Activated naive CD4-positive, alpha-beta T cell treated with anti-CD3 and anti-CD28 coated beads, Interleukin-2, amount 50 U/mL, for 72 hours (primary cell): ENCODE measurements at regions not wholly inside any gene's neighbourhood (a gene's known extent, or its start where the extent isn't known, plus 50 kb on each side); places are given as distances from the start of the nearest gene placed in this dataset.
"Not testable (repeated sequence)": the region's sequence is repeated elsewhere in the genome, so short reads cannot be mapped to it uniquely, and the experiment has no call there.

Experiments used
- ATAC-seq, 2 donors: fragments of 150-1000 bp; cut with Tn5 transposase; 2 replicates each; pipeline ENCODE4 v1.10.0; 2021; ENCODE audit warnings: mild to moderate bottlenecking in 2 of 2, moderate library complexity in 2 of 2
- DNase-seq, 2 donors: peaks; one replicate each; pipeline ENCODE4 v3.0.0; 2021 to 2022; ENCODE audit warnings: low spot score in 2 of 2
- H3K27ac Mint-ChIP-seq, 2 donors: one replicate each; pipeline ENCODE4 v1.8.0; 2022; ENCODE audit warnings: mild to moderate bottlenecking in 2 of 2, mixed read lengths in 2 of 2
- H3K36me3 Mint-ChIP-seq, 2 donors: one replicate each; pipeline ENCODE4 v1.8.0; 2022; ENCODE audit warnings: mixed read lengths in 2 of 2
- H3K9me3 Mint-ChIP-seq, 2 donors: one replicate each; pipeline ENCODE4 v1.8.0; 2022; ENCODE audit warnings: mixed read lengths in 2 of 2

GRCh38 chr4:18105030-18106011 lies 83.8 kb upstream of the LCORL start:
- no peak for DNase-seq
- ATAC-seq, result no peak
- no peaks in the 10 kb centered on the region for H3K9me3 Mint-ChIP-seq
- no peaks in the 10 kb centered on the region for H3K36me3 Mint-ChIP-seq
- H3K27ac Mint-ChIP-seq, result no peak overlapping the region

- no peak for DNase-seq
- no peak overlapping the region for H3K27ac Mint-ChIP-seq
These were observed 82.5 kb upstream of the LCORL start for GRCh38 chr4:18103876-18104605.

GRCh38 chr4:18100657-18101056 lies 79.1 kb upstream of the LCORL start:
- ATAC-seq (no peak), DNase-seq (no peak)
- no peaks in the 10 kb centered on the region for H3K36me3 Mint-ChIP-seq
- no peak overlapping the region for H3K27ac Mint-ChIP-seq
- no peaks in the 10 kb centered on the region for H3K9me3 Mint-ChIP-seq

More at GRCh38 chr4:18103876-18104605, 82.5 kb upstream of the LCORL start:
- no peaks in the 10 kb centered on the region for H3K36me3 Mint-ChIP-seq
- no peaks in the 10 kb centered on the region for H3K9me3 Mint-ChIP-seq
- no peak for ATAC-seq

GRCh38 chr4:18090447-18090846 lies 68.9 kb upstream of the LCORL start:
- H3K36me3 Mint-ChIP-seq, result peaks cover 0 to 20% of the 10 kb centered on the region in 2 donors
- H3K27ac Mint-ChIP-seq, DNase-seq, H3K9me3 Mint-ChIP-seq, ATAC-seq: not testable (repeated sequence)

GRCh38 chr4:18082236-18082635 lies 60.7 kb upstream of the LCORL start:
- no peak for ATAC-seq
- DNase-seq, result no peak
- peaks cover 0 to 16% of the 10 kb centered on the region in 2 donors for H3K36me3 Mint-ChIP-seq
- H3K9me3 Mint-ChIP-seq, result peaks cover 3 to 5% of the 10 kb centered on the region in 2 donors
- H3K27ac Mint-ChIP-seq, result no peak overlapping the region

GRCh38 chr4:18081708-18082107 lies 60.2 kb upstream of the LCORL start:
- ATAC-seq (no peak), DNase-seq (no peak)
- Mint-ChIP-seq H3K9me3 (peaks cover 3 to 5% of the 10 kb centered on the region in 2 donors), H3K36me3 (peaks cover 0 to 11% of the 10 kb centered on the region in 2 donors), H3K27ac (no peak overlapping the region)

GRCh38 chr4:18077808-18078207 lies 56.3 kb upstream of the LCORL start:
- Mint-ChIP-seq H3K9me3 (peaks cover 14 to 15% of the 10 kb centered on the region in 2 donors), H3K36me3 (peaks cover 6 to 17% of the 10 kb centered on the region in 2 donors), H3K27ac (no peak overlapping the region)
- ATAC-seq, result no peak
- no peak for DNase-seq

GRCh38 chr4:18075823-18076433 lies 54.4 kb upstream of the LCORL start:
- H3K9me3 Mint-ChIP-seq, result peaks cover 14 to 15% of the 10 kb centered on the region in 2 donors

GRCh38 chr4:18071894-18072293 lies 50.3 kb upstream of the LCORL start:
- DNase-seq (no peak), ATAC-seq (no peak)
- Mint-ChIP-seq H3K9me3 (peaks cover 11% of the 10 kb centered on the region in 2 donors), H3K27ac (no peak overlapping the region), H3K36me3 (peaks cover 6 to 13% of the 10 kb centered on the region in 2 donors)

More at GRCh38 chr4:18075823-18076433, 54.4 kb upstream of the LCORL start:
- ATAC-seq (peak; percentile 58 to 75), DNase-seq (peak in 1 of 2 donors; percentile 28)
- peaks cover 6 to 17% of the 10 kb centered on the region in 2 donors for H3K36me3 Mint-ChIP-seq
- H3K27ac Mint-ChIP-seq, result no peak overlapping the region
